HG02884 (cell line): ENCODE measurements at regions not wholly inside any gene's neighbourhood (a gene's known extent, or its start where the extent isn't known, plus 50 kb on each side); places are given as distances from the start of the nearest gene placed in this dataset.

Experiments
- ATAC-seq: cut with Tn5 transposase; IDR thresholded peaks from one replicate; pipeline ENCODE4 v1.9.1; 2021; ENCODE audit warnings: mild to moderate bottlenecking, moderate library complexity; ENCODE audit not compliant: unreplicated experiment

DNA sequence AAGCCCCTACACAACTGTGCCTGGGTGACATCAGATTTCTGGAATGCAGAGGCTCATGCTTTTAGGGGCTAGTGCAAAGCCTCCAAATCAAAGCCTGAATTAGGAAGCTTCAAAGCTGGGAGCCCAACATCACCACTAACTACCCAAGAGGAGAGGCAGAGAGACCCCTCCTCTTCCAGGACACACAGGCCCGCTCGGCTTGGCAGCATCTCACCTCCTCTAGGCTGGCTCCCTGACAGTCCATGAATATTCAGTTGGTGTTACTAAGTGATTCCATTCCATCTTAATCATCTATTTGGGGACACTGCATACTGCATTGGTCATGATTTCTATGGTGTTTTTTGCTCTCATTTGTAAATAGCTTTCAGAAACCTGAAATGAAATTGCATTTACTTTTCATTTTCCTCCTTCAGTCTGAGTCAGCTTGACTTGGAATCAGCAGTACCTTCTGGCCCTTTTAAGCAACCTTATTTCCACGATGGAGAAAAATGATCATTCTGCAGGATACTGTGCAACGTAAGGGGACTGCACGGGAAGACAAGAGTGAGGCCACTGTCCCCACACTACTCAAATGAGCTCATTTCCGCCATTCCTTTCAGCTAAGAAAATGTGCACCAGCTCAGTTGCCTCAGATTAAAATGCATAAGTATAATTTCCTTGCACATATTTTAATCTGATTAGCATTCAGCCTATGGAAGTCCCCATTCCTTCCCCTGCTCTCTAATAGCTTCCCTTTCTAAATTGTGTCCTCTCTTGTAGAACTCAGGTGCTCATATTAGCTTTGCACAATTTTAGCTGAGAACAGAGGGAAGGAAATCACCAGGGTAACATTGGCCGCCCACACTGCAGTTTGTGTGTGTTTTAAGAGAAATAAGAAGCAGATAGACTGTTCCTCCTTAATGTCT lies 219.9 kb downstream of the RFC3 start:
- ATAC-seq: peak; percentile 65

- ATAC-seq: peak; percentile 38
Observed at GRCh38 chr13:34038541-34039068, 220.7 kb downstream of the RFC3 start.

- no peak for ATAC-seq
Observed at GRCh38 chr13:34039678-34040077, 221.7 kb downstream of the RFC3 start.

DNA sequence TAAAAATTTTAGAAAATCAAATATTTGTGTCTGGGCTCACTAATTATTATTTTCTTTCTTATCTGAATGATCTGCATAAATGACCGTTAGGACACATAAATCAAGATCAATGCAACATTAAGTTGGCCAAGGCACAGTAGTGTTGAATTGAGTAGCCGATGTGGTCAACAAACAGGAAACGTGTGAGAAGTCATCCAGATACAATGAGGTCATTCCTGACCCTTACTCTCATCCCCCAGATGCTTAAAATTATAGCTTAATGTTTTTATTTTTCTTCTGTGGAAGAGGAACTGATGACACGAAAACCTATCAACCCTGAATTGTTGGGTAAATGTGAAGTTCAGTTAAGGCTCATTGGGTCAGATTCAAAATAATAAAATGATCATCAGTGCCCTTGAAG lies 222.9 kb downstream of the RFC3 start:
- ATAC-seq: no peak

- no peak for ATAC-seq
Observed at GRCh38 chr13:34044041-34044440, 226.1 kb downstream of the RFC3 start.

GRCh38 chr13:34044660-34045080 lies 226.7 kb downstream of the RFC3 start:
- no peak for ATAC-seq

DNA sequence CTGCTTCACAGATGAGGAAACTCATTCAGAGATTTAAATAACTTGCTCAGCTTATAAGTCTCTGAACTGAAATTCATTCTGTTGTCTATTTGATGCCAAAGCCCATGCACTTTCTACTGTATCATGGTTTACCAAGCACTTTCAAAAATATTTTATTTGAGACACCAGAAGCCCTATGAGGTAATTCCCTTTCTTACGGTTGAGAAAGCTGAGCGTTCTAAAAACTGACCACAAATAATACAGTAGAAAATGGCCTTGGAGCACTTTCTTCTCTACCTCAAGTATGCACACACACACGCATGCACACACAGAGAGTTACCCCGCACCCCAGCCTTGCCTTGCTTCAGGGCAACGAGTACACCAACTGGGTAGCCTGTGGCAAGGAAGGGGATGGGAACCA lies 228.5 kb downstream of the RFC3 start:
- no peak for ATAC-seq

GRCh38 chr13:34048652-34049051 lies 230.7 kb downstream of the RFC3 start:
- ATAC-seq: no peak

GRCh38 chr13:34056733-34057258 lies 238.8 kb downstream of the RFC3 start:
- no peak for ATAC-seq

- ATAC-seq: no peak
Observed at GRCh38 chr13:34064456-34065205, 246.7 kb downstream of the RFC3 start.

DNA sequence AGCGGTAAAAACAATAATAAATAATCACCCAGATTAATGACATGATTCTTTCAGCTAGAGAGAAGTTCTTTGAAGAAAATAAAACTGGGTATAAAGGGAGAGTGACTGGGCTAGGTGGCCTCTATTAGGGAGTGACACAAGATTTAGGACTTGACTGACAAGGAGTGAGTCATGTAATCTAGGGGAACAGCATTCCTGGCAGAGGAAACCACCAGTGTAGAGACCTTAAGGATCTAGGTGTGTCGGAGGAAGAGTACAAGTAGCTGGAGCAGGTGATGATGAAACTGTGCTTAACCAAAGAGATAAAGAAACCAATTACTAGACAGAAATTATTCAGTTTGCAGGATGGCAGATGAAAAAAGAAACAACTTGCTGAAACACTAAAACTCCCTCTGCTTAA lies 248.0 kb downstream of the RFC3 start:
- ATAC-seq: no peak

GRCh38 chr13:34066344-34066743 lies 248.4 kb downstream of the RFC3 start:
- ATAC-seq: no peak

- ATAC-seq: no peak
Observed at GRCh38 chr13:34070006-34070405, 252.1 kb downstream of the RFC3 start.

- no peak for ATAC-seq
Observed at GRCh38 chr13:34070544-34071303, 252.8 kb downstream of the RFC3 start.

GRCh38 chr13:34076319-34076718 lies 258.4 kb downstream of the RFC3 start:
- no peak for ATAC-seq

DNA sequence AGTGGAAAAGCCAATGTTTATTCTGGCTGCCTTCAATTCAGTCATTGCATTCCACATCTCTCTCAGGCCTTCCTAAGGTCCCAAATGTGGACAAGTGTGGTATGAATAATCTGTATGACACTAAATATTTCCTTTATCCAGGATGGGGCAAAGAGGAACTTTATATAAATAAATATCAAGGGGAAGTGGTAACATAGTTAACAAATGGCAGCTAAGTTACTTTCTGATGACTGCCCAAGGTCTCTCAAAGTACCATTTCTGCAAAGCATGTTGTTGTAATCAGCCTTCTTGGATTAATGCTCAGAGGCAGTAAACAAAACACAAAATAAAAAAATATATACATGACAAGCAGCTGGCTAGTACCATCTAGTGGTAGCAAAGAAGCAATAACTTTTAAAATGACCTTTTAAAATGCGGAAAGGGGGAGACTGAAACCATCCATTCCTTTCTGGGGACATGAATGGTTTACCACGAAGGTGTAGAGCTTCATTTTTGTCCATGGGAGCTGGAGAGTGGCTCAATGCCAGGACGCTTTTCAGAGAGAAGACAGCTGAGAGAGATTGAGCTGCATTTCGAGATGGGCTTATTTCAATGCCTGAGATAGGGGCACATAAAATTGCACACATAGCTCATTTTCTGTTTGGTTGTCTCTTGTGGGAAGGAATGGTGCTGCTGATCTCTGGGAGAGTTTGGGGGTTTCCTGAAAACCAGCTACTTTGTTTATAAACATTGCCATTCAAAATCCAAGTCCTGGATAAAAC lies 259.2 kb downstream of the RFC3 start:
- ATAC-seq: no peak

GRCh38 chr13:34078334-34078999 lies 260.5 kb downstream of the RFC3 start:
- no peak for ATAC-seq

GRCh38 chr13:34085204-34085603 lies 267.3 kb downstream of the RFC3 start:
- no peak for ATAC-seq

- ATAC-seq: peak; percentile 91
Observed at GRCh38 chr13:34086281-34086680, 268.3 kb downstream of the RFC3 start.

DNA sequence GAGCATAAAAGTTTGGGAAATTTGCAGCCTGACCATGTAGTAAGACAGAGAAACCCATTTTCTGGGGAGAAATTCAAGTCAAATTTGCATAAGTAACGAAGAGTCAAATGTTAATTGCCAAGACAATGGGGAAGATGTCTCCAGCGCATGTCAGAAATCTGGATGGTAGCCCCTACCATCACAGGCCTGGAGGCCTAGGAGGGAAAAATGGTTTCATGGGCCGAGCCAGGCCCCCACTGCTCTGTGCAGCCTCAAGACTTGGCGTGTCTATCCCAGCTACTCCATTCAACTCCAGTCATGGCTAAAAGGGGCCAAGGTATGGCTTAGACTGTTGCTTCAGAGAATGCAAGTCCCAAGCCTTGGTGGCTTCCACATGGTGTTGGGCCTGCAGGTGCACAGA lies 269.8 kb downstream of the RFC3 start:
- no peak for ATAC-seq
